ENCODE measurements at regions not wholly inside any gene's neighbourhood (a gene's known extent, or its start where the extent isn't known, plus 50 kb on each side); places are given as distances from the start of the nearest gene placed in this dataset.
"Not testable (repeated sequence)": the region's sequence is repeated elsewhere in the genome, so short reads cannot be mapped to it uniquely, and the experiment has no call there.

GRCh38 chr21:34274001-34274400 lies 89.8 kb upstream of the KCNE2 start:
- no peak for DNase-seq

GRCh38 chr21:34276711-34277425 lies 86.9 kb upstream of the KCNE2 start:
- no peak for DNase-seq

- DNase-seq, result no peak
Observed at GRCh38 chr21:34278451-34278850, 85.4 kb upstream of the KCNE2 start.

GRCh38 chr21:34279285-34279684 lies 84.5 kb upstream of the KCNE2 start:
- no peak for DNase-seq

GRCh38 chr21:34279883-34280282 lies 83.9 kb upstream of the KCNE2 start:
- no peak for DNase-seq

- peak; percentile 53 for DNase-seq
Observed at GRCh38 chr21:34280389-34280795, 83.4 kb upstream of the KCNE2 start.

- no peak for DNase-seq
Observed at GRCh38 chr21:34280959-34281358, 82.8 kb upstream of the KCNE2 start.

GRCh38 chr21:34282223-34282622 lies 81.6 kb upstream of the KCNE2 start:
- DNase-seq, result no peak

GRCh38 chr21:34284666-34285065 lies 79.1 kb upstream of the KCNE2 start:
- DNase-seq, result no peak

- DNase-seq, result not testable (repeated sequence)
Observed at GRCh38 chr21:34288042-34288441, 75.8 kb upstream of the KCNE2 start.

GRCh38 chr21:34289856-34290255 lies 74.0 kb upstream of the KCNE2 start:
- DNase-seq, result no peak

GRCh38 chr21:34296878-34297277 lies 66.9 kb upstream of the KCNE2 start:
- DNase-seq, result no peak

- no peak for DNase-seq
Observed at GRCh38 chr21:34298534-34299167, 65.2 kb upstream of the KCNE2 start.

GRCh38 chr21:34299168-34299539 lies 64.7 kb upstream of the KCNE2 start:
- DNase-seq, result no peak

GRCh38 chr21:34302521-34302920 lies 61.3 kb upstream of the KCNE2 start:
- no peak for DNase-seq

GRCh38 chr21:34305605-34306604 lies 57.9 kb upstream of the KCNE2 start:
- no peak for DNase-seq

GRCh38 chr21:34307991-34308532 lies 55.7 kb upstream of the KCNE2 start:
- DNase-seq, result no peak

GRCh38 chr21:34311561-34312330 lies 52.1 kb upstream of the KCNE2 start:
- no peak for DNase-seq

GRCh38 chr21:34313116-34313515 lies 50.7 kb upstream of the KCNE2 start:
- no peak for DNase-seq

All from eye (tissue), 1 donor.